Mammary epithelial cell (primary cell): ENCODE measurements at regions not wholly inside any gene's neighbourhood (a gene's known extent, or its start where the extent isn't known, plus 50 kb on each side); places are given as distances from the start of the nearest gene placed in this dataset.

Source experiments
- EZH2 ChIP-seq: IDR thresholded peaks from 2 replicates; pipeline ENCODE4 v1.6.1; 2012; ENCODE audit warnings: low read length, inconsistent platforms, borderline replicate concordance
- TF ChIP-seq, protein P1 (sequence below), 2 donors: IDR thresholded peaks in 1 of 2; conservative IDR thresholded peaks in 1 of 2; 2 replicates each; pipeline ENCODE4 v1.5.1; 2011 to 2012; ENCODE audit warnings: inconsistent platforms in 2 of 2, low read length in 2 of 2, mild to moderate bottlenecking in 2 of 2, control low read depth in 1 of 2, low read depth in 1 of 2; ENCODE audit not compliant: insufficient read depth in 1 of 2; ENCODE audit errors: extremely low read depth in 1 of 2

DNA sequence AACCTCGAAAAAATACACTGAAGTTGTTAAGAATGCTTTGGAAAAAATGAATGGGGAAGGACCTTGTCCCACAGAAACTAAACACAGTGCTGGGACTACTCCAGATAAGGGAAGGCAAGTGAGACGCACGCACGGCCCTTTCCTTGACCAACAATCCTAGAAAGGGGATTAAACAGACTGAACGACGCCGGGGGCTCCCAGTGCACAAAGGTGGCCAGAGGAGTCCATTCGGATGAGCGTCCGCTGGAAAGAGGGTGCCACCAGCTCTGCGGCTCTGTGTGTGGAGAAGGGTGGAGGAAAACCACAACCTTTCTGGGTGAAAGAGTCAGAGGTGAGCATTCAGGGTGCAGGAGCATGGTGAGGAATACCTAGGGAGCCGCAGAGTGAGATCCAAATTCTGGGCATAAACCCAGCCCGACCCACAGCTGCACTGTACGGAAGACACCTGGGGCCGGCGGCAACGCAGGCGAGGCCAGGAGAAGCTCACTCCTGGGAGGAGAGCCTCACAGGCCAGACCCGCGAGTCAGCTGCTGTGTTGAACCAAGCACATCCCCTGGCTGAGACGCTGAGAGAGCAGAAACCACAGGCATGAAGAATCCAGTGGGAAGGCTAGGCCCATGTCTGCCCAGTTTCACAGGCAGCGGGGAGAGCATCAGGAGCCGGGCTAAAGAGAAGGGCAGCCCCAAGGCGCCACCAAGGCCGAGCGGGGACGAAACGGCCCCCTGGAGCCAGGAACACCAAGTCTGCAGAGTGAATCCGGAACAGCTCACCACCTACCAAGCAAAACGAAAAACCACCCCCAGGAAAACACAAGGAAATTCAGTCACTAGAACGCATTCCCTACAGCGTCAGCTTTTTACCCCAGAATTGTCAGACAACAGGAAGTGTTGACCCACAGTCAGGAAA is 177.1 kb downstream of the BRD1 start:
- TF ChIP-seq, protein P1, sequence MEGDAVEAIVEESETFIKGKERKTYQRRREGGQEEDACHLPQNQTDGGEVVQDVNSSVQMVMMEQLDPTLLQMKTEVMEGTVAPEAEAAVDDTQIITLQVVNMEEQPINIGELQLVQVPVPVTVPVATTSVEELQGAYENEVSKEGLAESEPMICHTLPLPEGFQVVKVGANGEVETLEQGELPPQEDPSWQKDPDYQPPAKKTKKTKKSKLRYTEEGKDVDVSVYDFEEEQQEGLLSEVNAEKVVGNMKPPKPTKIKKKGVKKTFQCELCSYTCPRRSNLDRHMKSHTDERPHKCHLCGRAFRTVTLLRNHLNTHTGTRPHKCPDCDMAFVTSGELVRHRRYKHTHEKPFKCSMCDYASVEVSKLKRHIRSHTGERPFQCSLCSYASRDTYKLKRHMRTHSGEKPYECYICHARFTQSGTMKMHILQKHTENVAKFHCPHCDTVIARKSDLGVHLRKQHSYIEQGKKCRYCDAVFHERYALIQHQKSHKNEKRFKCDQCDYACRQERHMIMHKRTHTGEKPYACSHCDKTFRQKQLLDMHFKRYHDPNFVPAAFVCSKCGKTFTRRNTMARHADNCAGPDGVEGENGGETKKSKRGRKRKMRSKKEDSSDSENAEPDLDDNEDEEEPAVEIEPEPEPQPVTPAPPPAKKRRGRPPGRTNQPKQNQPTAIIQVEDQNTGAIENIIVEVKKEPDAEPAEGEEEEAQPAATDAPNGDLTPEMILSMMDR (conservative IDR thresholded peaks at IDR 0.05 in 1 of 2, IDR thresholded peaks at IDR 0.05 in 1 of 2; ENCODE audit: extremely low read depth in 1 of 2, insufficient read depth in 1 of 2, low read depth in 1 of 2, low read length in 2 of 2) = no peak
- TF ChIP-seq EZH2 = no peak
